ENCODE measurements at regions not wholly inside any gene's neighbourhood (a gene's known extent, or its start where the extent isn't known, plus 50 kb on each side); places are given as distances from the start of the nearest gene placed in this dataset.

DNA sequence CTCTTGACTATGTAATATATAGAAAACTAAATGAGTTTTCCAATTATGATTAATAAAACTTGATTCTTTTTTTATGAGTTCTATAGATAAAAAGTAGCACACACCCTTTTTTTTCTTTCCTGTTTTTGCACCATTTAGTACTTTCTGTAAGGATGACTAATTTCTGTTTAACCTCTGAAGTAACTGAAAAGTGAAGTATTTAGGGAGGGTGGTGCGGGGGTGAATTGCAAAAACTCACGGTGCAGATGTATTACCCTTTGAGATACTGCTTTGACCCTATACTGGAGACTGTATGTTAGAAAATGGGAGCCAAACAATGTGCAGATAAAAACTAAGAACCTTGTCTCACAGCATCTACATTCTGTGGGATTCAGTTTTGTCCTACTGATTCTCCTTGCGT is 471.6 kb downstream of the DTHD1 start:
- no peak overlapping the region for H3K18ac ChIP-seq (ENCODE audit: low read depth in 1 of 2, low read length in 2 of 2)
- no peaks in the 10 kb centered on the region for H3K79me1 ChIP-seq (replicated peaks; ENCODE audit: low read length, poor library complexity, severe bottlenecking)
- no peak overlapping the region for H2BK5ac ChIP-seq (ENCODE audit: low read depth, low read length, poor library complexity, severe bottlenecking)
- no peak overlapping the region for H2AFZ ChIP-seq (ENCODE audit: low read depth, low read length)
- H3K14ac ChIP-seq (ENCODE audit: low read length in 2 of 2), result no peak overlapping the region
- H3K4me2 ChIP-seq (ENCODE audit: low read length, poor library complexity, severe bottlenecking), result no peak overlapping the region
- H4K8ac ChIP-seq (ENCODE audit: low read length), result no peak overlapping the region
- H3K9me3 ChIP-seq (ENCODE audit: control insufficient read depth, low read length), result no peaks in the 10 kb centered on the region
- no peak overlapping the region for H2BK120ac ChIP-seq (ENCODE audit: low read depth, low read length)
- H2BK12ac ChIP-seq (ENCODE audit: low read length in 2 of 2), result no peak overlapping the region
- WGBS, result 82% methylated on average over 3 of the region's 3 CpGs
- no peak overlapping the region for H3K27ac ChIP-seq (ENCODE audit: low read length, poor library complexity, severe bottlenecking)
- no peak overlapping the region for H3K4ac ChIP-seq (ENCODE audit: low read depth in 1 of 2, low read length in 2 of 2)
- no peak for DNase-seq
- no peaks in the 10 kb centered on the region for H3K27me3 ChIP-seq (ENCODE audit: control insufficient read depth in 1 of 2, insufficient read depth in 1 of 2, low read length in 2 of 2)
- no peak overlapping the region for H2AK5ac ChIP-seq (ENCODE audit: low read length, severe bottlenecking)
- H3K4me3 ChIP-seq (ENCODE audit: insufficient read depth in 1 of 2, low read depth in 1 of 2, low read length in 2 of 2), result no peak overlapping the region
- no peaks in the 10 kb centered on the region for H3K4me1 ChIP-seq (ENCODE audit: control insufficient read depth, insufficient read depth, low read depth, low read length)
- H3K36me3 ChIP-seq (ENCODE audit: control insufficient read depth in 1 of 2, insufficient read depth in 2 of 2, low read depth in 1 of 2, low read length in 2 of 2), result no peaks in the 10 kb centered on the region
- H3K9ac ChIP-seq (ENCODE audit: low read length), result no peak overlapping the region
- no peak overlapping the region for H3K23ac ChIP-seq (ENCODE audit: low read length in 2 of 2)
- no peak overlapping the region for H4K91ac ChIP-seq (ENCODE audit: low read length)
- no peak overlapping the region for H2BK15ac ChIP-seq (ENCODE audit: low read depth, poor library complexity, severe bottlenecking)

DNA sequence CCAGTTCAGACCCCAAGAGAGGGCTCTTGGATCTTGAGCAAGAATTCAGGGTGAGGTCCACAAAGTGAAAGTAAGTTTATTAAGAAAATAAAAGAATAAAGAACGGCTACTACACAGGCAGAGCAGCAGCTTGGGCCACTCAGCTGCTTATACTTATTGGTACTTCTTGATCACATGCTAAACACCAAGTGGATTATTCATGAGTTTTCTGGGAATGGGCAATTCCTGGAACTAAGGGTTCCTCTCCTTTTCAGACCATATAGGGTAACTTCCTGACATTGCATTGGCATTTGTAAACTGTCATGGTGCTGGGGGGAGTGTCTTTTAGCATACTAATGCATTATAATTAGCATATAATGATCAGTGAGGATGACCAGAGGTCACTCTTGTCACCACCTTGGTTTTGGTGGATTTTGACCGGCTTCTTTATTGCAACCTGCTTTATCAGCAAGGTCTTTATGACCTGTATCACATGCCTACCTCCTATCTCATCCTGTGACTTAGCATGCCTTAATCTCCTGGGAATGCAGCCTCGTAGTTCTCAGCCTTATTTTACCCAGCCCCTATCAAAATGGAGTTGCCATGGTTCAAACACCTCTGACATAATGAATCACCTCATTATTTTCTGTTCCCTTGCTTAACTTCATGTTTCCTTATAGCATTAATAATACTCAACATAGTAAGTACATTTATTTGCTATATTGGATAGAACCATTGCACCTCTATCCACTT is 476.3 kb downstream of the DTHD1 start:
- Histone ChIP-seq H3K9me3 (ENCODE audit: control insufficient read depth, low read length) (peaks cover 11% of the 10 kb centered on the region), H2AK5ac (ENCODE audit: low read length, severe bottlenecking) (no peak overlapping the region), H3K14ac (ENCODE audit: low read length in 2 of 2) (no peak overlapping the region), H3K18ac (ENCODE audit: low read depth in 1 of 2, low read length in 2 of 2) (no peak overlapping the region), H3K79me1 (replicated peaks; ENCODE audit: low read length, poor library complexity, severe bottlenecking) (no peaks in the 10 kb centered on the region), H3K9ac (ENCODE audit: low read length) (no peak overlapping the region), H2BK120ac (ENCODE audit: low read depth, low read length) (no peak overlapping the region), H3K4ac (ENCODE audit: low read depth in 1 of 2, low read length in 2 of 2) (no peak overlapping the region), H2BK5ac (ENCODE audit: low read depth, low read length, poor library complexity, severe bottlenecking) (no peak overlapping the region), H3K23ac (ENCODE audit: low read length in 2 of 2) (no peak overlapping the region), H2AFZ (ENCODE audit: low read depth, low read length) (no peak overlapping the region), H2BK12ac (ENCODE audit: low read length in 2 of 2) (no peak overlapping the region), H2BK15ac (ENCODE audit: low read depth, poor library complexity, severe bottlenecking) (no peak overlapping the region), H3K27ac (ENCODE audit: low read length, poor library complexity, severe bottlenecking) (no peak overlapping the region), H3K4me3 (ENCODE audit: insufficient read depth in 1 of 2, low read depth in 1 of 2, low read length in 2 of 2) (no peak overlapping the region), H3K27me3 (ENCODE audit: control insufficient read depth in 1 of 2, insufficient read depth in 1 of 2, low read length in 2 of 2) (no peaks in the 10 kb centered on the region), H4K8ac (ENCODE audit: low read length) (no peak overlapping the region), H3K4me2 (ENCODE audit: low read length, poor library complexity, severe bottlenecking) (no peak overlapping the region), H4K91ac (ENCODE audit: low read length) (no peak overlapping the region), H3K36me3 (ENCODE audit: control insufficient read depth in 1 of 2, insufficient read depth in 2 of 2, low read depth in 1 of 2, low read length in 2 of 2) (no peaks in the 10 kb centered on the region), H3K4me1 (ENCODE audit: control insufficient read depth, insufficient read depth, low read depth, low read length) (no peaks in the 10 kb centered on the region)
- WGBS, result 37% methylated on average over 3 of the region's 3 CpGs
- no peak for DNase-seq

DNA sequence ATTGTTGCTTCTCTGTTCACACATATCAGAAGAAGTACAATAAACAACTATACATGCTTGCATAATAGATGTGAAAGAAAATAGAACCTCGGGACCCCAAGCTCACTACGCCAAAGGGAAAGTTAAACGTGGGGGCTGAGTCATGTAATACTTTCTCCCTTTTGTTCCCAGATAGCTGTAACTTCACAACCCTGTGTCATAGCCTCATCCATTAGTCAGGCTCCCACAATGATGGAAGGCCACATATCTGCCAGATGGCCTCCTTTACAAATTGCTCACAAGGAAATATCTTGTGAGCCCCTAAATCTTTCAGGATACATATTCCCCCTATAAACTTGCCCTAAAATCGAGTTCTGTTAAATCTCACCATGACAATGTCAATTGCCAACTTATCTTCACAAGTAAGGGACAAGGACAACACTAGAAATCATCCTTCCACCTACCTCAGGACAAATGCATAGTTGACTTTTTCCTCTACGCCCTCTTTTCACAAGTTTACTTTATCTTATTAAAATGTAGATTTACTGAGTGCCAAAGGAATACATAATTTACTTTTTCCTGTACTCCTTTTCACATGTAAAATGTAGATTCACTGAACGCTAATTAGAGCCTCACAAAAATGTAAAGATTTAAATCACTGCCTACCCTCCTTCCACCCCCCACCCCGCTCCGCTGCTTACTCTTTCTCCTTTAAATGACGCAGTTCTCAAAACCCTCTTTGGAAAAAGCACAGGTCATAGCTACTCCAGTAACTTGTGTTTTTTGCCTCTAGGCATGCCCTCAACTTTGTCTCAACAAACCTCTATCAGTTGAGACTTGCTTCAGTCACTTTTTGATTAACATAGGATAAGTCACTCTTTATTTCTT is 477.1 kb downstream of the DTHD1 start:
- no peak overlapping the region for H2BK120ac ChIP-seq (ENCODE audit: low read depth, low read length)

DNA sequence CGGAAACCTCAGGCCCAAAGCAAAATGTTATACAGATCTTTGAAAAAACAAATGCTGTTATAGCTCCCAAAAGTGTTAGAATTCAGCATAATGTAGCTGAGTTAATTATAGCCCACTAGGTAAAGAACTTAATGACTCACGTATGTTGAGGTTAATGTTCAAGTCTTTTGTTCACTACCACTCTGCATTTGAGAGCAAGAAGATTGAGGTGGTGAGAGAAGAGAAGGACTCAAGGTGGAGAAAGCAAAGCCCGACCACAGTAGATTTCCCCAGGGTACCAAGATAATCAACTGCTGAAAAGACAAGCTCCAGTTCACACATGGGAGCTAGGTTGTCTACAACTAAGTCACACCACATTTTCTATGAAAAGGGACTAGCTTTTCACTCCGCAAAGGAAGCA is 480.2 kb downstream of the DTHD1 start:
- Histone ChIP-seq H3K27ac (ENCODE audit: low read length, poor library complexity, severe bottlenecking) (no peak overlapping the region), H2AK5ac (ENCODE audit: low read length, severe bottlenecking) (no peak overlapping the region), H3K79me1 (replicated peaks; ENCODE audit: low read length, poor library complexity, severe bottlenecking) (no peaks in the 10 kb centered on the region), H4K91ac (ENCODE audit: low read length) (no peak overlapping the region), H4K8ac (ENCODE audit: low read length) (no peak overlapping the region), H3K9ac (ENCODE audit: low read length) (no peak overlapping the region), H3K4me1 (ENCODE audit: control insufficient read depth, insufficient read depth, low read depth, low read length) (no peaks in the 10 kb centered on the region), H2BK5ac (ENCODE audit: low read depth, low read length, poor library complexity, severe bottlenecking) (no peak overlapping the region), H3K4me2 (ENCODE audit: low read length, poor library complexity, severe bottlenecking) (no peak overlapping the region), H3K23ac (ENCODE audit: low read length in 2 of 2) (no peak overlapping the region), H3K4me3 (ENCODE audit: insufficient read depth in 1 of 2, low read depth in 1 of 2, low read length in 2 of 2) (no peak overlapping the region), H2BK15ac (ENCODE audit: low read depth, poor library complexity, severe bottlenecking) (no peak overlapping the region), H2BK12ac (ENCODE audit: low read length in 2 of 2) (no peak overlapping the region), H3K14ac (ENCODE audit: low read length in 2 of 2) (no peak overlapping the region), H3K36me3 (ENCODE audit: control insufficient read depth in 1 of 2, insufficient read depth in 2 of 2, low read depth in 1 of 2, low read length in 2 of 2) (no peaks in the 10 kb centered on the region), H2AFZ (ENCODE audit: low read depth, low read length) (no peak overlapping the region), H2BK120ac (ENCODE audit: low read depth, low read length) (no peak overlapping the region), H3K18ac (ENCODE audit: low read depth in 1 of 2, low read length in 2 of 2) (no peak overlapping the region), H3K4ac (ENCODE audit: low read depth in 1 of 2, low read length in 2 of 2) (no peak overlapping the region), H3K9me3 (ENCODE audit: control insufficient read depth, low read length) (peaks cover 11% of the 10 kb centered on the region), H3K27me3 (ENCODE audit: control insufficient read depth in 1 of 2, insufficient read depth in 1 of 2, low read length in 2 of 2) (no peaks in the 10 kb centered on the region)
- no peak for DNase-seq
- 91% methylated on average over 4 of the region's 4 CpGs for WGBS

More for the DNA sequence above, 477.1 kb downstream of the DTHD1 start:
- no peak overlapping the region for H3K4ac ChIP-seq (ENCODE audit: low read depth in 1 of 2, low read length in 2 of 2)
- H3K18ac ChIP-seq (ENCODE audit: low read depth in 1 of 2, low read length in 2 of 2), result no peak overlapping the region
- no peak overlapping the region for H2BK15ac ChIP-seq (ENCODE audit: low read depth, poor library complexity, severe bottlenecking)
- H3K27ac ChIP-seq (ENCODE audit: low read length, poor library complexity, severe bottlenecking), result no peak overlapping the region
- H3K27me3 ChIP-seq (ENCODE audit: control insufficient read depth in 1 of 2, insufficient read depth in 1 of 2, low read length in 2 of 2), result no peaks in the 10 kb centered on the region
- no peaks in the 10 kb centered on the region for H3K79me1 ChIP-seq (replicated peaks; ENCODE audit: low read length, poor library complexity, severe bottlenecking)
- H3K4me2 ChIP-seq (ENCODE audit: low read length, poor library complexity, severe bottlenecking), result no peak overlapping the region
- DNase-seq, result no peak
- H2BK5ac ChIP-seq (ENCODE audit: low read depth, low read length, poor library complexity, severe bottlenecking), result no peak overlapping the region
- no peaks in the 10 kb centered on the region for H3K36me3 ChIP-seq (ENCODE audit: control insufficient read depth in 1 of 2, insufficient read depth in 2 of 2, low read depth in 1 of 2, low read length in 2 of 2)
- WGBS, result 48% methylated on average over 8 of the region's 9 CpGs
- H3K4me3 ChIP-seq (ENCODE audit: insufficient read depth in 1 of 2, low read depth in 1 of 2, low read length in 2 of 2), result no peak overlapping the region
- no peak overlapping the region for H4K8ac ChIP-seq (ENCODE audit: low read length)
- no peak overlapping the region for H2AFZ ChIP-seq (ENCODE audit: low read depth, low read length)
- no peak overlapping the region for H3K9ac ChIP-seq (ENCODE audit: low read length)
- no peak overlapping the region for H3K14ac ChIP-seq (ENCODE audit: low read length in 2 of 2)
- H3K9me3 ChIP-seq (ENCODE audit: control insufficient read depth, low read length), result peaks cover 11% of the 10 kb centered on the region
- H4K91ac ChIP-seq (ENCODE audit: low read length), result no peak overlapping the region
- no peak overlapping the region for H2AK5ac ChIP-seq (ENCODE audit: low read length, severe bottlenecking)
- H3K4me1 ChIP-seq (ENCODE audit: control insufficient read depth, insufficient read depth, low read depth, low read length), result no peaks in the 10 kb centered on the region
- no peak overlapping the region for H2BK12ac ChIP-seq (ENCODE audit: low read length in 2 of 2)
- no peak overlapping the region for H3K23ac ChIP-seq (ENCODE audit: low read length in 2 of 2)

Data from mesenchymal stem cell (in vitro differentiated cells and primary cell).